ENCODE measurements at regions not wholly inside any gene's neighbourhood (a gene's known extent, or its start where the extent isn't known, plus 50 kb on each side); places are given as distances from the start of the nearest gene placed in this dataset.

DNA sequence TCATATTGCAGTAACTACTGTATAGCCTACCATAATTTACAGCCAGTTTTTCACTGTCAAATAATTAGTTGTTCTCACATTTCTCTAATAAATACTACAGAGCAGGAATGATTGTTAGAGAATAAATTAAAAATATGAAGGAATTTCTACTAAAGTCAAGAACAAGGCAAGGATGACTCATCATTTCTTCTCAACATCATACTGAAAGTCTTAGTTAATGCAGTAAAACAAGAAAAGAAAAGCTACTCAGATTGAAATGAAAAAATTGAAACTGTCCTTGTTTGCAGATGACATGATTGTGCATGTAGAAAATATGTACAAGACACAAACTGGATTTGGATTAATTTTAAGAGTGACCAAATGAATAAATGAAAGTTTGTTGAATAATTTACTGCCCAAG lies 608.2 kb downstream of the NSUN3 start:
- no peak for TF ChIP-seq POLR2A (IDR thresholded peaks at IDR 0.05)
- no peak for TF ChIP-seq CTCF (IDR thresholded peaks at IDR 0.05)
